SK-N-SH (cell line): ENCODE measurements at regions not wholly inside any gene's neighbourhood (a gene's known extent, or its start where the extent isn't known, plus 50 kb on each side); places are given as distances from the start of the nearest gene placed in this dataset.

Experiments used
- CTCF ChIA-PET: fragments of 300-600, 350-600 bp; formaldehyde crosslinking; extraction: SDS; loops from one replicate; lab custom pipeline; 2021; lab: Yijun Ruan, JAX
- POLR2A ChIA-PET: fragments of 350-600 bp; sonication (Branson Sonifier 250); formaldehyde crosslinking; extraction: SDS; loops from one replicate; lab custom pipeline; 2020; ENCODE audit warnings: antibody characterized with exemption, inconsistent platforms; lab: Yijun Ruan, JAX
- DNase-seq: peaks from one replicate; pipeline ENCODE4 v3.0.0; 2012
- H2AFZ ChIP-seq: fragments of 200-600 bp; sonication (generic); 2 replicates; pipeline ENCODE4 v1.8.1; 2016; ENCODE audit warnings: antibody characterized with exemption, mild to moderate bottlenecking, low read depth
- H3F3A ChIP-seq: fragments of 200-600 bp; sonication (generic); replicated peaks from 2 replicates; pipeline ENCODE3; 2016; ENCODE audit warnings: antibody characterized with exemption, mild to moderate bottlenecking; ENCODE audit not compliant: insufficient read depth
- H3K27ac ChIP-seq, 2 experiments: fragments of 200-500 bp in 1 of 2; fragments of 200-600 bp in 1 of 2; sonication (Bioruptor generic) in 1 of 2; sonication (generic), shearing (Covaris generic) in 1 of 2; 2 replicates each; pipeline versions ENCODE4 v1.5.1 to v1.6.1; 2014 to 2016; ENCODE audit warnings: low read depth in 2 of 2, inconsistent platforms in 1 of 2, low read length in 1 of 2, mild to moderate bottlenecking in 1 of 2, mixed read lengths in 1 of 2
- H3K27me3 ChIP-seq: fragments of 200-600 bp; sonication (generic), shearing (Covaris generic); 2 replicates; pipeline ENCODE4 v1.6.1; 2016; ENCODE audit warnings: mixed run types; ENCODE audit not compliant: insufficient read depth
- H3K36me3 ChIP-seq, 2 experiments: fragments of 200-500 bp in 1 of 2; fragments of 200-600 bp in 1 of 2; sonication (Bioruptor generic) in 1 of 2; sonication (generic) in 1 of 2; replicated peaks in 1 of 2; 2 replicates each; pipeline versions ENCODE3 to v1.5.1; 2014 to 2016; ENCODE audit warnings: low read length in 1 of 2, mild to moderate bottlenecking in 1 of 2; ENCODE audit not compliant: insufficient read depth in 2 of 2, control insufficient read depth in 1 of 2
- H3K4me1 ChIP-seq, 2 experiments: fragments of 200-500 bp in 1 of 2; fragments of 200-600 bp in 1 of 2; sonication (Bioruptor generic) in 1 of 2; sonication (generic), shearing (Covaris generic) in 1 of 2; 2 replicates each; pipeline versions ENCODE4 v1.5.1 to v1.6.1; 2014 to 2016; ENCODE audit warnings: low read depth in 1 of 2, low read length in 1 of 2, mixed run types in 1 of 2; ENCODE audit not compliant: insufficient read depth in 2 of 2, control insufficient read depth in 1 of 2
- H3K4me2 ChIP-seq: fragments of 200-600 bp; sonication (generic), shearing (Covaris generic); 2 replicates; pipeline ENCODE4 v1.6.1; 2017; ENCODE audit warnings: mixed run types
- H3K4me3 ChIP-seq, 2 experiments: fragments of 200-500 bp in 1 of 2; fragments of 200-600 bp in 1 of 2; sonication (Bioruptor generic) in 1 of 2; sonication (generic), shearing (Covaris generic) in 1 of 2; 2 replicates each; pipeline versions ENCODE4 v1.5.1 to v1.8.1; 2014 to 2016; ENCODE audit warnings: low read depth in 2 of 2, inconsistent platforms in 1 of 2, low read length in 1 of 2, mild to moderate bottlenecking in 1 of 2, mixed read lengths in 1 of 2, moderate library complexity in 1 of 2
- H3K79me2 ChIP-seq: fragments of 200-600 bp; sonication (generic); 2 replicates; pipeline ENCODE4 v1.8.1; 2017; ENCODE audit warnings: mild to moderate bottlenecking; ENCODE audit not compliant: insufficient read depth
- H3K9ac ChIP-seq: fragments of 200-600 bp; sonication (generic); 2 replicates; pipeline ENCODE4 v1.6.1; 2017; ENCODE audit warnings: mixed run types
- H3K9me2 ChIP-seq: fragments of 200-600 bp; sonication (generic); 2 replicates; pipeline ENCODE4 v1.6.1; 2017; ENCODE audit warnings: mixed run types
- H3K9me3 ChIP-seq: fragments of 200-600 bp; sonication (generic); 2 replicates; pipeline ENCODE4 v1.6.1; 2017; ENCODE audit warnings: mixed run types, mild to moderate bottlenecking, moderate library complexity
- H4K20me1 ChIP-seq: fragments of 200-600 bp; sonication (generic); 2 replicates; pipeline ENCODE4 v1.6.1; 2017; ENCODE audit warnings: mild to moderate bottlenecking, mixed run types; ENCODE audit not compliant: insufficient read depth
- FOSL2 ChIP-seq: IDR thresholded peaks from 2 replicates; pipeline ENCODE4 v1.4.0; 2012; ENCODE audit warnings: low read depth, mild to moderate bottlenecking, moderate library complexity, borderline replicate concordance
- FOXM1 ChIP-seq: IDR thresholded peaks from 2 replicates; pipeline ENCODE4 v1.4.0; 2012; ENCODE audit warnings: low read depth, mild to moderate bottlenecking
- GATA2 ChIP-seq: sonication (generic); formaldehyde crosslinking; IDR thresholded peaks from 2 replicates; pipeline ENCODE4 v1.5.0; 2020; ENCODE audit warnings: mild to moderate bottlenecking, missing genetic modification reagents
- JUND ChIP-seq: IDR thresholded peaks from 2 replicates; pipeline ENCODE4 v1.4.0; 2012
- MEF2A ChIP-seq: IDR thresholded peaks from 2 replicates; pipeline ENCODE4 v1.4.0; 2012; ENCODE audit warnings: low read depth, borderline replicate concordance
- RAD21 ChIP-seq: IDR thresholded peaks from 2 replicates; pipeline ENCODE4 v1.6.1; 2012; ENCODE audit warnings: mild to moderate bottlenecking, low read length
- RFX5 ChIP-seq: IDR thresholded peaks from 2 replicates; pipeline ENCODE4 v1.6.1; 2012; ENCODE audit warnings: mild to moderate bottlenecking, improper control_type of control experiment, low read length
- RXRA ChIP-seq: IDR thresholded peaks from 2 replicates; pipeline ENCODE4 v1.4.0; 2012; ENCODE audit warnings: low read depth, mild to moderate bottlenecking, borderline replicate concordance
- SIN3A ChIP-seq: IDR thresholded peaks from 2 replicates; pipeline ENCODE4 v1.6.1; 2012; ENCODE audit warnings: low read depth, mild to moderate bottlenecking, low read length, moderate library complexity, borderline replicate concordance
- SMC3 ChIP-seq: IDR thresholded peaks from 2 replicates; pipeline ENCODE4 v1.6.1; 2012; ENCODE audit warnings: low read depth, low read length, improper control_type of control experiment
- TCF12 ChIP-seq: IDR thresholded peaks from 2 replicates; pipeline ENCODE4 v1.4.0; 2012
- YY1 ChIP-seq: IDR thresholded peaks from 2 replicates; pipeline ENCODE4 v1.4.0; 2012; ENCODE audit warnings: low read depth, mild to moderate bottlenecking
- WGBS: methylation state at CpG from one replicate; pipeline ENCODE4 v1.1.6; 2017; ENCODE audit warnings: low lambda C conversion rate; 5-methylcytosine and 5-hydroxymethylcytosine counted together
- TF ChIP-seq, protein P1 (sequence below): IDR thresholded peaks from 2 replicates; pipeline ENCODE4 v1.6.1; 2012; ENCODE audit warnings: mild to moderate bottlenecking, low read depth, low read length, moderate library complexity
- TF ChIP-seq, protein P2 (sequence below): fragments of 150-350 bp; IDR thresholded peaks from 2 replicates; pipeline ENCODE4 v1.6.1; 2017; ENCODE audit warnings: antibody characterized with exemption, low read length, low read depth, borderline replicate concordance

DNA sequence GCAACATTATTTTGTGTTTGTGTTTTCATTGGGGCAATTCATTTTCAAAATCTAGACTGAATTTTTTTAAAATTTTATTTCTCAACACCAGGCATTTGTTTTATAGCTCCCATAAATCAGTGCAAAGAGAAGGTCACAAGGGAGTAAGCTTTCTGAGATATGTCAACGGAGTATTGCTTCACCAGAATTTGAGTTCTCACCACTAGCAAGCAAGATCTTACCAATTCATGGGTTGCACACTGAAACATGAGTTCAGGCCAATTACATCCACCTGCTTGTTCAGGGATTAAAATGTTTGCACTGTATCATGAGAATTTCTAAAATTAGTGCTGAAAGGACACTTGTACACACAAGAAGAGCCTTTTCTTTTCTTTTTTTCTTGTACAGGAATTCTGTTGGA is 121.9 kb downstream of the CAND1 start (continued):
- TF ChIP-seq, protein P1, sequence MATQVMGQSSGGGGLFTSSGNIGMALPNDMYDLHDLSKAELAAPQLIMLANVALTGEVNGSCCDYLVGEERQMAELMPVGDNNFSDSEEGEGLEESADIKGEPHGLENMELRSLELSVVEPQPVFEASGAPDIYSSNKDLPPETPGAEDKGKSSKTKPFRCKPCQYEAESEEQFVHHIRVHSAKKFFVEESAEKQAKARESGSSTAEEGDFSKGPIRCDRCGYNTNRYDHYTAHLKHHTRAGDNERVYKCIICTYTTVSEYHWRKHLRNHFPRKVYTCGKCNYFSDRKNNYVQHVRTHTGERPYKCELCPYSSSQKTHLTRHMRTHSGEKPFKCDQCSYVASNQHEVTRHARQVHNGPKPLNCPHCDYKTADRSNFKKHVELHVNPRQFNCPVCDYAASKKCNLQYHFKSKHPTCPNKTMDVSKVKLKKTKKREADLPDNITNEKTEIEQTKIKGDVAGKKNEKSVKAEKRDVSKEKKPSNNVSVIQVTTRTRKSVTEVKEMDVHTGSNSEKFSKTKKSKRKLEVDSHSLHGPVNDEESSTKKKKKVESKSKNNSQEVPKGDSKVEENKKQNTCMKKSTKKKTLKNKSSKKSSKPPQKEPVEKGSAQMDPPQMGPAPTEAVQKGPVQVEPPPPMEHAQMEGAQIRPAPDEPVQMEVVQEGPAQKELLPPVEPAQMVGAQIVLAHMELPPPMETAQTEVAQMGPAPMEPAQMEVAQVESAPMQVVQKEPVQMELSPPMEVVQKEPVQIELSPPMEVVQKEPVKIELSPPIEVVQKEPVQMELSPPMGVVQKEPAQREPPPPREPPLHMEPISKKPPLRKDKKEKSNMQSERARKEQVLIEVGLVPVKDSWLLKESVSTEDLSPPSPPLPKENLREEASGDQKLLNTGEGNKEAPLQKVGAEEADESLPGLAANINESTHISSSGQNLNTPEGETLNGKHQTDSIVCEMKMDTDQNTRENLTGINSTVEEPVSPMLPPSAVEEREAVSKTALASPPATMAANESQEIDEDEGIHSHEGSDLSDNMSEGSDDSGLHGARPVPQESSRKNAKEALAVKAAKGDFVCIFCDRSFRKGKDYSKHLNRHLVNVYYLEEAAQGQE: no peak
- no peak for TF ChIP-seq SIN3A
- no peak for TF ChIP-seq FOSL2
- no peak for TF ChIP-seq YY1
- TF ChIP-seq SMC3: no peak

DNA sequence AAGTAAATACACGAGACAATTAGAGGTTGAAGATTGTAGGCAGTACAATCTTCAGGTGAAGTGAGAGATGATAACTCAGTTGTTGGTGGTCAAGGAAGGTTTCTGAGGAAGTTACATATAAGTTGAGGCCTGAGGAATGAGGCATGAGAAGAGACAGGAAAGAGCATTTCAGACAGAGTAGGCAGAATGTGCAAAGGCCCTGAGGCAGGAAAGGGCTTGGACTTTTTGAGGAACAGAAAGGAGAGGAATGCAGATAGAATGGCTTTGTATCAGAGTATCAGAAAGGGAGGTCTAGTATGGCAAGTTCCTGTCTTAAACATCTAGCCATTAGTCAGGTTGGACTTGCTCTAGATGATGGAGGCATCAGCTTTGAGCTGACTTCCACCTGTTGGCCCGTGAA is 122.5 kb downstream of the CAND1 start:
- no peaks in the 10 kb centered on the region for H3K79me2 ChIP-seq
- H4K20me1 ChIP-seq: no peaks in the 10 kb centered on the region
- TF ChIP-seq JUND (no peak), RFX5 (no peak)
- ChIA-PET CTCF (no interaction called here), POLR2A (no interaction called here)
- peaks cover 0 to 7% of the 10 kb centered on the region in 2 experiments; a peak in 2 of 4 replicates for H3K4me1 ChIP-seq
- no peaks in the 10 kb centered on the region for H3F3A ChIP-seq
- no peak overlapping the region for H3K4me2 ChIP-seq
- no peak for DNase-seq
- no peak overlapping the region for H3K27ac ChIP-seq
- H3K4me3 ChIP-seq: no peak overlapping the region
- no peaks in the 10 kb centered on the region for H3K9me2 ChIP-seq
- no peaks in the 10 kb centered on the region for H3K36me3 ChIP-seq
- H3K9me3 ChIP-seq: no peaks in the 10 kb centered on the region
- H2AFZ ChIP-seq: no peak overlapping the region
- no peaks in the 10 kb centered on the region for H3K27me3 ChIP-seq
- H3K9ac ChIP-seq: no peak overlapping the region
- WGBS: 71% methylated on average over 2 of the region's 2 CpGs

DNA sequence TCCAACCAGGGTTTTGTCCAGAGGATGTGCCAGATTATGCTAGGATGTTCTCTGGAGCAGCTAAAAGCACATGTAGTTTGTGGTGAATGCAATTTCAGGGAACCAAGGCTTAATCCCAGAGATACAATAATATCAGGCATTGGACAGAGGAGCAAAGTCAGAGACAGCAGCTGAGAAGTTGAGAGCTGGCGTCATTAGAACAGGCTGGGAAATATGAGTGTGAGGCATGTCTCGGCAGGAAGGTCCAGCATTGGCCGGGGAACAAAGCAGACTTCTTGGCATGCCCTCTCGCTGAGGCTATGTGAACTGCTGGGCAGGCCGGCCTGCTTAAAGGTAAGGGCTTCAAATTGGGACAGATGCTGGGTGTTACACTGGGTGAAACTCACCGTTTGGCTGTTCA is 125.4 kb downstream of the CAND1 start:
- H3K79me2 ChIP-seq: no peaks in the 10 kb centered on the region
- no peaks in the 10 kb centered on the region for H3K36me3 ChIP-seq
- TF ChIP-seq RFX5 (no peak), SMC3 (no peak), MEF2A (no peak), FOXM1 (no peak), TCF12 (no peak), GATA2 (CRISPR knock-in tag) (no peak), RXRA (no peak), RAD21 (no peak)
- TF ChIP-seq, protein P2, sequence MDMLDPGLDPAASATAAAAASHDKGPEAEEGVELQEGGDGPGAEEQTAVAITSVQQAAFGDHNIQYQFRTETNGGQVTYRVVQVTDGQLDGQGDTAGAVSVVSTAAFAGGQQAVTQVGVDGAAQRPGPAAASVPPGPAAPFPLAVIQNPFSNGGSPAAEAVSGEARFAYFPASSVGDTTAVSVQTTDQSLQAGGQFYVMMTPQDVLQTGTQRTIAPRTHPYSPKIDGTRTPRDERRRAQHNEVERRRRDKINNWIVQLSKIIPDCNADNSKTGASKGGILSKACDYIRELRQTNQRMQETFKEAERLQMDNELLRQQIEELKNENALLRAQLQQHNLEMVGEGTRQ: no peak
- TF ChIP-seq, protein P1: no peak
- POLR2A ChIA-PET: no interaction called here
- no peak overlapping the region for H3K4me2 ChIP-seq
- no peak overlapping the region for H3K9ac ChIP-seq
- H3K4me3 ChIP-seq: no peak overlapping the region
- no peak overlapping the region for H3K27ac ChIP-seq
- WGBS: 76% methylated on average over 6 of the region's 6 CpGs
- H3K9me3 ChIP-seq: no peaks in the 10 kb centered on the region
- CTCF ChIA-PET: no interaction called here
- no peaks in the 10 kb centered on the region for H3F3A ChIP-seq
- no peaks in the 10 kb centered on the region for H3K27me3 ChIP-seq
- no peak overlapping the region for H2AFZ ChIP-seq
- no peaks in the 10 kb centered on the region for H4K20me1 ChIP-seq
- DNase-seq: no peak
- no peaks in the 10 kb centered on the region for H3K9me2 ChIP-seq
- no peaks in the 10 kb centered on the region for H3K4me1 ChIP-seq
